ENCODE measurements at regions not wholly inside any gene's neighbourhood (a gene's known extent, or its start where the extent isn't known, plus 50 kb on each side); places are given as distances from the start of the nearest gene placed in this dataset.
"Not testable (repeated sequence)": the region's sequence is repeated elsewhere in the genome, so short reads cannot be mapped to it uniquely, and the experiment has no call there.

GRCh38 chr3:168951884-168952283 is 711.6 kb downstream of the MECOM start:
- H3K27me3 ChIP-seq (ENCODE audit: control insufficient read depth, insufficient read depth, low read length): no peaks in the 10 kb centered on the region
- no peaks in the 10 kb centered on the region for H3K79me2 ChIP-seq
- TF ChIP-seq CTCF (IDR thresholded peaks at IDR 0.05): no peak
- no peak overlapping the region for H2AFZ ChIP-seq
- no peak overlapping the region for H3K9ac ChIP-seq
- H3K4me3 ChIP-seq (ENCODE audit: low read depth, low read length): no peak overlapping the region
- H3K4me2 ChIP-seq (ENCODE audit: low read length): no peak overlapping the region
- H3K4me1 ChIP-seq: no peaks in the 10 kb centered on the region
- no peaks in the 10 kb centered on the region for H3K9me3 ChIP-seq (ENCODE audit: control insufficient read depth, low read length)
- no peak overlapping the region for H3K27ac ChIP-seq
- H3K36me3 ChIP-seq (ENCODE audit: control insufficient read depth, insufficient read depth, low read length): no peaks in the 10 kb centered on the region

GRCh38 chr3:168951368-168951767 is 712.1 kb downstream of the MECOM start:
- Histone ChIP-seq H3K79me2 (no peaks in the 10 kb centered on the region), H3K27me3 (ENCODE audit: control insufficient read depth, insufficient read depth, low read length) (no peaks in the 10 kb centered on the region), H3K36me3 (ENCODE audit: control insufficient read depth, insufficient read depth, low read length) (no peaks in the 10 kb centered on the region), H3K9ac (no peak overlapping the region), H3K9me3 (ENCODE audit: control insufficient read depth, low read length) (no peaks in the 10 kb centered on the region), H2AFZ (no peak overlapping the region), H3K4me1 (no peaks in the 10 kb centered on the region), H3K4me3 (ENCODE audit: low read depth, low read length) (no peak overlapping the region), H3K4me2 (ENCODE audit: low read length) (no peak overlapping the region), H3K27ac (no peak overlapping the region)
- TF ChIP-seq CTCF (IDR thresholded peaks at IDR 0.05): no peak

- Histone ChIP-seq H3K4me1 (no peaks in the 10 kb centered on the region), H3K36me3 (ENCODE audit: control insufficient read depth, insufficient read depth, low read length) (no peaks in the 10 kb centered on the region), H2AFZ (no peak overlapping the region), H3K9me3 (ENCODE audit: control insufficient read depth, low read length) (no peaks in the 10 kb centered on the region), H3K9ac (no peak overlapping the region), H3K27ac (no peak overlapping the region), H3K79me2 (no peaks in the 10 kb centered on the region), H3K4me2 (ENCODE audit: low read length) (no peak overlapping the region), H3K27me3 (ENCODE audit: control insufficient read depth, insufficient read depth, low read length) (no peaks in the 10 kb centered on the region), H3K4me3 (ENCODE audit: low read depth, low read length) (no peak overlapping the region)
- TF ChIP-seq CTCF (IDR thresholded peaks at IDR 0.05): no peak
These were observed 712.9 kb downstream of the MECOM start for GRCh38 chr3:168950622-168951021.

- Histone ChIP-seq H3K36me3 (ENCODE audit: control insufficient read depth, insufficient read depth, low read length) (no peaks in the 10 kb centered on the region), H3K27me3 (ENCODE audit: control insufficient read depth, insufficient read depth, low read length) (no peaks in the 10 kb centered on the region), H3K4me1 (no peaks in the 10 kb centered on the region), H3K9ac (no peak overlapping the region), H3K79me2 (no peaks in the 10 kb centered on the region), H2AFZ (no peak overlapping the region), H3K4me3 (ENCODE audit: low read depth, low read length) (no peak overlapping the region), H3K9me3 (ENCODE audit: control insufficient read depth, low read length) (no peaks in the 10 kb centered on the region), H3K4me2 (ENCODE audit: low read length) (no peak overlapping the region), H3K27ac (no peak overlapping the region)
- TF ChIP-seq CTCF (IDR thresholded peaks at IDR 0.05): no peak
These were observed 723.8 kb downstream of the MECOM start for GRCh38 chr3:168939651-168940238.

- H3K4me2 ChIP-seq (ENCODE audit: low read length): no peak overlapping the region
- no peak overlapping the region for H3K27ac ChIP-seq
- H3K4me3 ChIP-seq (ENCODE audit: low read depth, low read length): no peak overlapping the region
- H3K9me3 ChIP-seq (ENCODE audit: control insufficient read depth, low read length): no peaks in the 10 kb centered on the region
- no peaks in the 10 kb centered on the region for H3K4me1 ChIP-seq
- no peak overlapping the region for H2AFZ ChIP-seq
- H3K36me3 ChIP-seq (ENCODE audit: control insufficient read depth, insufficient read depth, low read length): no peaks in the 10 kb centered on the region
- H3K79me2 ChIP-seq: no peaks in the 10 kb centered on the region
- no peak for TF ChIP-seq CTCF (IDR thresholded peaks at IDR 0.05)
- no peaks in the 10 kb centered on the region for H3K27me3 ChIP-seq (ENCODE audit: control insufficient read depth, insufficient read depth, low read length)
- H3K9ac ChIP-seq: no peak overlapping the region
These were observed 729.9 kb downstream of the MECOM start for GRCh38 chr3:168933614-168934013.

GRCh38 chr3:168929997-168930396 is 733.5 kb downstream of the MECOM start:
- H3K79me2 ChIP-seq; H3K27ac ChIP-seq; H3K4me3 ChIP-seq (ENCODE audit: low read depth, low read length); H3K27me3 ChIP-seq (ENCODE audit: control insufficient read depth, insufficient read depth, low read length); H3K4me1 ChIP-seq; H3K9ac ChIP-seq; H3K36me3 ChIP-seq (ENCODE audit: control insufficient read depth, insufficient read depth, low read length); H3K9me3 ChIP-seq (ENCODE audit: control insufficient read depth, low read length); H2AFZ ChIP-seq; H3K4me2 ChIP-seq (ENCODE audit: low read length): not testable (repeated sequence)

Data from parathyroid adenoma (tissue), 2 donors.